ENCODE measurements at regions not wholly inside any gene's neighbourhood (a gene's known extent, or its start where the extent isn't known, plus 50 kb on each side); places are given as distances from the start of the nearest gene placed in this dataset.

DNA sequence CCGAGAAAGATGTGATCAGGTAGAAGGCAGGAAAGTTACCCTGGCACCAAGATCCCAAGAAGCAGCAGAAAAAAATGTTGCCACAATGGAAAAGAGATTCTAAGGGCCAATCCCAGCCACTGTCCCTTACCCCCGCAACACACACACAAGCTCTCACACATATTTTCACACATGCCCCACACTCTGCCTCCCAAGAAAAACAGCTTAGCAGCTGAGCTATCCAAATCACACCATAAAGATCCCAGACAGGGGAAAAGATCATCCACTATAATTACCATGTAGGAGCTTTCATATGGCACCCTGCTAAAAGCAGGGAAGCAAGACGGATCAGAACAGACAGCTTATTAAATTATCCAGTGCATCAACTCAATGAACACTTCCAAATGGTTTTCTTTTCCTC lies 143.4 kb downstream of the FAM114A2 start:
- intact Hi-C loops (cut with DNase I) = no loop called here
- Histone ChIP-seq H3K4me3 (no peak overlapping the region), H3K27ac (no peak overlapping the region), H3K9me3 (no peaks in the 10 kb centered on the region), H3K4me1 (no peaks in the 10 kb centered on the region), H3K27me3 (no peaks in the 10 kb centered on the region), H3K36me3 (no peaks in the 10 kb centered on the region)
- no peak for TF ChIP-seq POLR2AphosphoS5 (IDR thresholded peaks at IDR 0.05)
- no peak for TF ChIP-seq POLR2A (IDR thresholded peaks at IDR 0.05)
- TF ChIP-seq, protein P1, sequence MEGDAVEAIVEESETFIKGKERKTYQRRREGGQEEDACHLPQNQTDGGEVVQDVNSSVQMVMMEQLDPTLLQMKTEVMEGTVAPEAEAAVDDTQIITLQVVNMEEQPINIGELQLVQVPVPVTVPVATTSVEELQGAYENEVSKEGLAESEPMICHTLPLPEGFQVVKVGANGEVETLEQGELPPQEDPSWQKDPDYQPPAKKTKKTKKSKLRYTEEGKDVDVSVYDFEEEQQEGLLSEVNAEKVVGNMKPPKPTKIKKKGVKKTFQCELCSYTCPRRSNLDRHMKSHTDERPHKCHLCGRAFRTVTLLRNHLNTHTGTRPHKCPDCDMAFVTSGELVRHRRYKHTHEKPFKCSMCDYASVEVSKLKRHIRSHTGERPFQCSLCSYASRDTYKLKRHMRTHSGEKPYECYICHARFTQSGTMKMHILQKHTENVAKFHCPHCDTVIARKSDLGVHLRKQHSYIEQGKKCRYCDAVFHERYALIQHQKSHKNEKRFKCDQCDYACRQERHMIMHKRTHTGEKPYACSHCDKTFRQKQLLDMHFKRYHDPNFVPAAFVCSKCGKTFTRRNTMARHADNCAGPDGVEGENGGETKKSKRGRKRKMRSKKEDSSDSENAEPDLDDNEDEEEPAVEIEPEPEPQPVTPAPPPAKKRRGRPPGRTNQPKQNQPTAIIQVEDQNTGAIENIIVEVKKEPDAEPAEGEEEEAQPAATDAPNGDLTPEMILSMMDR (IDR thresholded peaks at IDR 0.05) = no peak
- TF ChIP-seq EP300 (IDR thresholded peaks at IDR 0.05) = no peak
- 75 to 80% methylated on average over 3 of the region's 3 CpGs for WGBS, 2 donors
- no peak for DNase-seq

DNA sequence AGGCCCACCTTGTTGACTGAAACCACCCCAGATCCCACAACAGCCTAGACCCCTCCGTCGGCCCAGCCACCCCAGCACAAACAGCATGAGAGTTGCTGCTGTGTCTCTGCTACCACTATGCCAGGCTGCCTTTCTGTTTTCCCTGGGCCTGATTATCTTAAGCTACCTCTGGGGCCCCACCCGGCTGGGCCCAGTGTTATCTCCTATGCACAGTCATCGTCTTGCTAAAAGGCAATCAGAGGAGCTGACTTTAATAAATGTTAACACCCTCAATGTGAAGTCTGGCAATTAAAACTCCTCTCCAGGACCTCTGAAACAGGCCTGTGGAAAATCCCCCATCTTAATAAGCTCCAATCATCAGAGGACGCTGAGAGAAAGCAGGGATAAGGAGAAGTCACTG lies 144.9 kb downstream of the FAM114A2 start:
- Histone ChIP-seq H3K4me1 (no peaks in the 10 kb centered on the region), H3K9me3 (no peaks in the 10 kb centered on the region), H3K27ac (no peak overlapping the region), H3K4me3 (no peak overlapping the region), H3K36me3 (no peaks in the 10 kb centered on the region), H3K27me3 (no peaks in the 10 kb centered on the region)
- intact Hi-C loops (cut with DNase I) = no loop called here
- no peak for DNase-seq
- TF ChIP-seq POLR2A (IDR thresholded peaks at IDR 0.05) (no peak), EP300 (IDR thresholded peaks at IDR 0.05) (no peak), POLR2AphosphoS5 (IDR thresholded peaks at IDR 0.05) (no peak)
- TF ChIP-seq, protein P1 (IDR thresholded peaks at IDR 0.05) = no peak
- 70 to 79% methylated on average over 5 of the region's 5 CpGs for WGBS, 2 donors

DNA sequence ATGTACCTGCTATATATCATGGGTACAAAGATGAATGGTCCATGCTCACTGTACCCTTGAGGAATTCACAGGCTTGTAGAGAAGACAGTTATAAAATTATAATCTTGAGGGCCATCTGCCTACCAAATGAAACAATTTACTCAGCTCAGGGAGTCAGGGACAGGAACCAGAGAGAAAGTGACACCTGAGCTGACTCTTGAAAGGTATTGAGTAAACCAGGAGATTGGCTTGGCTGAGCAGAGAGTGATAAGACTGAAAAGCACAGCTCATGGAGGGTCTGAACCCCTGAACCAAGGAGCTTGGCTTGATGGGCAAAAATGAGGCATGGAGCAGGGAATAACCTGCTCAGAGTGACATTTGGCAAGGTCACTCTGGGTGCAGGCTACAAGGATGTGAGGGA lies 147.3 kb downstream of the FAM114A2 start:
- no peaks in the 10 kb centered on the region for H3K9me3 ChIP-seq
- no peaks in the 10 kb centered on the region for H3K4me1 ChIP-seq
- no peak for DNase-seq
- H3K27me3 ChIP-seq = no peaks in the 10 kb centered on the region
- H3K36me3 ChIP-seq = no peaks in the 10 kb centered on the region
- TF ChIP-seq, protein P1 (IDR thresholded peaks at IDR 0.05) = no peak
- TF ChIP-seq POLR2A (IDR thresholded peaks at IDR 0.05) (no peak), EP300 (IDR thresholded peaks at IDR 0.05) (no peak), POLR2AphosphoS5 (IDR thresholded peaks at IDR 0.05) (no peak)
- intact Hi-C loops (cut with DNase I) = no loop called here
- H3K4me3 ChIP-seq = no peak overlapping the region
- H3K27ac ChIP-seq = no peak overlapping the region

DNA sequence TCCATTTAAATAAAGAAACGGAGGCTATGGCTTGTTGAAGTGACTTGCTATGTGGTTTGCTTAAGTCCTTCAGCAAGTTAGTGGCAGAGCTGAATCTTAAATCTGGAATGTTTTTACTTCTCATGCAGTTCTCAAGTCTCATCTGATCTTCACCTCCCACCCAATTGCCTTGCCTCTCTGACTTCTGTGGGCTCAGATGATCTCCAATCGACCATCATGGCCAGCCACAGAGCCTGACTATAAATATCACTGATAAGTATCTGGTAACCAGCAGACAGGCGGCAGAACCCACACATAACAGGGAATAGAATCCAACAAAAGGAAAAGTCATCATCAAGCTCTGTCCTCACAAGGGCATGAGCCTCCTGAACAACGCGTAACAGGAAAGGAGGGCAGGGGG lies 149.9 kb downstream of the FAM114A2 start:
- H3K4me3 ChIP-seq = no peak overlapping the region

DNA sequence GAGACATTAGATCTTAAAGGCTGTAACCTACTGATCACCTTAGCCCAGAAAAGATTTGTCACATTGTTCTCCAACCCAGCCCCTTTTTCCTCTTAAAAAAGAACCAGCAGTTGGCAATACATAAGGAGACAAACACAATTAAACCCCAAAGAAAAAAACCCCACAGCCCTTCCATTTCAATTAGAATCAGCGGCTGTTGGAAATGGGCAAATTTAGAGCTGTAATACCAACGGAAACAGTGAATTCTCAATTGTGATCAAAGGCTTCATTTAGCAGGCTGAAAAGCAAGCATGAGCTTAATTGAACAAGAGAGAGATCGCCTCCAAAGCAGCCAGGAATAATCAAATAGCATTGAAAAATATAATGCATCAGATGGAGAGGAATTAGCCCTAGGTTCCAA lies 153.6 kb downstream of the FAM114A2 start:
- Histone ChIP-seq H3K36me3 (no peaks in the 10 kb centered on the region), H3K4me3 (no peak overlapping the region), H3K27ac (no peak overlapping the region), H3K9me3 (no peaks in the 10 kb centered on the region), H3K27me3 (no peaks in the 10 kb centered on the region), H3K4me1 (no peaks in the 10 kb centered on the region)
- intact Hi-C loops (cut with DNase I) = no loop called here
- no peak for DNase-seq
- no peak for TF ChIP-seq POLR2AphosphoS5 (IDR thresholded peaks at IDR 0.05)
- no peak for TF ChIP-seq POLR2A (IDR thresholded peaks at IDR 0.05)
- TF ChIP-seq, protein P1 (IDR thresholded peaks at IDR 0.05) = no peak
- no peak for TF ChIP-seq EP300 (IDR thresholded peaks at IDR 0.05)
- WGBS, 2 donors = 73 to 82% methylated on average over 3 of the region's 3 CpGs

More for the DNA sequence above, 149.9 kb downstream of the FAM114A2 start:
- Histone ChIP-seq H3K27ac (no peak overlapping the region), H3K9me3 (no peaks in the 10 kb centered on the region), H3K27me3 (no peaks in the 10 kb centered on the region), H3K4me1 (no peaks in the 10 kb centered on the region), H3K36me3 (no peaks in the 10 kb centered on the region)
- TF ChIP-seq EP300 (IDR thresholded peaks at IDR 0.05) (no peak), POLR2A (IDR thresholded peaks at IDR 0.05) (no peak), POLR2AphosphoS5 (IDR thresholded peaks at IDR 0.05) (no peak)
- TF ChIP-seq, protein P1 (IDR thresholded peaks at IDR 0.05) = no peak
- WGBS, 2 donors = 62 to 63% methylated on average over 5 of the region's 5 CpGs
- no peak for DNase-seq
- intact Hi-C loops (cut with DNase I) = no loop called here

Measured in sigmoid colon (tissue), 6 donors.